ENCODE measurements at regions not wholly inside any gene's neighbourhood (a gene's known extent, or its start where the extent isn't known, plus 50 kb on each side); places are given as distances from the start of the nearest gene placed in this dataset.
A peak's percentile ranks its signal among the peaks of the same experiment; 100 is the strongest.

GRCh38 chrX:122512561-122513072 lies 671.5 kb upstream of the GRIA3 start:
- DNase-seq (ENCODE audit: low read depth): no peak

GRCh38 chrX:122517786-122518185 lies 666.3 kb upstream of the GRIA3 start:
- no peak for DNase-seq (ENCODE audit: low read depth)

GRCh38 chrX:122545778-122546177 lies 638.3 kb upstream of the GRIA3 start:
- DNase-seq (ENCODE audit: low read depth): no peak

- no peak for DNase-seq (ENCODE audit: low read depth)
Observed at GRCh38 chrX:122546269-122546668, 637.8 kb upstream of the GRIA3 start.

GRCh38 chrX:122552286-122552800 lies 631.7 kb upstream of the GRIA3 start:
- no peak for DNase-seq (ENCODE audit: low read depth)

GRCh38 chrX:122555925-122556324 lies 628.2 kb upstream of the GRIA3 start:
- DNase-seq (ENCODE audit: low read depth): no peak

- DNase-seq (ENCODE audit: low read depth): peak; percentile 93
Observed at GRCh38 chrX:122565952-122566351, 618.1 kb upstream of the GRIA3 start.

- DNase-seq (ENCODE audit: low read depth): no peak
Observed at GRCh38 chrX:122566401-122566800, 617.7 kb upstream of the GRIA3 start.

- DNase-seq (ENCODE audit: low read depth): no peak
Observed at GRCh38 chrX:122567911-122568310, 616.2 kb upstream of the GRIA3 start.

- peak; percentile 17 for DNase-seq (ENCODE audit: low read depth)
Observed at GRCh38 chrX:122572461-122572860, 611.6 kb upstream of the GRIA3 start.

- no peak for DNase-seq (ENCODE audit: low read depth)
Observed at GRCh38 chrX:122579036-122579435, 605.0 kb upstream of the GRIA3 start.

- peak; percentile 43 for DNase-seq (ENCODE audit: low read depth)
Observed at GRCh38 chrX:122579526-122579925, 604.6 kb upstream of the GRIA3 start.

- DNase-seq (ENCODE audit: low read depth): no peak
Observed at GRCh38 chrX:122582280-122582974, 601.7 kb upstream of the GRIA3 start.

- DNase-seq (ENCODE audit: low read depth): no peak
Observed at GRCh38 chrX:122582975-122583305, 601.1 kb upstream of the GRIA3 start.

GRCh38 chrX:122583551-122583950 lies 600.5 kb upstream of the GRIA3 start:
- no peak for DNase-seq (ENCODE audit: low read depth)

- DNase-seq (ENCODE audit: low read depth): no peak
Observed at GRCh38 chrX:122584981-122585380, 599.1 kb upstream of the GRIA3 start.

- peak; percentile 6 for DNase-seq (ENCODE audit: low read depth)
Observed at GRCh38 chrX:122586831-122587230, 597.2 kb upstream of the GRIA3 start.

GRCh38 chrX:122591546-122591945 lies 592.5 kb upstream of the GRIA3 start:
- DNase-seq (ENCODE audit: low read depth): no peak

- no peak for DNase-seq (ENCODE audit: low read depth)
Observed at GRCh38 chrX:122596998-122597397, 587.1 kb upstream of the GRIA3 start.

- DNase-seq (ENCODE audit: low read depth): no peak
Observed at GRCh38 chrX:122622795-122623194, 561.3 kb upstream of the GRIA3 start.

- peak; percentile 2 for DNase-seq (ENCODE audit: low read depth)
Observed at GRCh38 chrX:122625239-122625638, 558.8 kb upstream of the GRIA3 start.

GRCh38 chrX:122625821-122626220 lies 558.3 kb upstream of the GRIA3 start:
- DNase-seq (ENCODE audit: low read depth): peak; percentile 32

- no peak for DNase-seq (ENCODE audit: low read depth)
Observed at GRCh38 chrX:122626871-122627270, 557.2 kb upstream of the GRIA3 start.

Data from myocyte (in vitro differentiated cells).